ENCODE measurements at regions not wholly inside any gene's neighbourhood (a gene's known extent, or its start where the extent isn't known, plus 50 kb on each side); places are given as distances from the start of the nearest gene placed in this dataset.
A peak's percentile ranks its signal among the peaks of the same experiment; 100 is the strongest.

GRCh38 chr2:7951001-7951400, 730.9 kb upstream of the ID2 start:
- no peaks in the 10 kb centered on the region for H3K27me3 ChIP-seq
- no peak overlapping the region for H3K9ac ChIP-seq
- Mint-ChIP-seq H3K9me3 (no peaks in the 10 kb centered on the region), H3K4me1 (peaks cover 26% of the 10 kb centered on the region), H3K27ac (no peak overlapping the region), H3K36me3 (no peaks in the 10 kb centered on the region), H3K27me3 (ENCODE audit: insufficient read depth, low read depth) (peaks cover 5% of the 10 kb centered on the region), H3K4me3 (no peak overlapping the region)
- no peak for DNase-seq (ENCODE audit: low spot score)
- no peaks in the 10 kb centered on the region for H4K20me1 ChIP-seq (ENCODE audit: low read depth)
- TF ChIP-seq CTCF (IDR thresholded peaks at IDR 0.05) = no peak
- TF ChIP-seq EZH2phosphoT487 (IDR thresholded peaks at IDR 0.05) = no peak
- no peak for TF ChIP-seq EZH2 (IDR thresholded peaks at IDR 0.05)
- H3K27ac ChIP-seq = no peak overlapping the region
- H2AFZ ChIP-seq (replicated peaks) = no peak overlapping the region
- no peaks in the 10 kb centered on the region for H3F3A ChIP-seq (ENCODE audit: low read depth)
- H3K79me2 ChIP-seq (ENCODE audit: low read depth) = no peaks in the 10 kb centered on the region
- H3K4me3 ChIP-seq = no peak overlapping the region
- no peak overlapping the region for H3K4me2 ChIP-seq
- H3K9me3 ChIP-seq (ENCODE audit: low read depth) = no peaks in the 10 kb centered on the region
- H3K4me1 ChIP-seq = peaks cover 6% of the 10 kb centered on the region
- H3K36me3 ChIP-seq = no peaks in the 10 kb centered on the region

- H3K4me2 ChIP-seq = no peak overlapping the region
- no peaks in the 10 kb centered on the region for H3K79me2 ChIP-seq (ENCODE audit: low read depth)
- H3K36me3 ChIP-seq = no peaks in the 10 kb centered on the region
- Mint-ChIP-seq H3K36me3 (no peaks in the 10 kb centered on the region), H3K4me1 (peaks cover 30% of the 10 kb centered on the region), H3K4me3 (no peak overlapping the region), H3K27me3 (ENCODE audit: insufficient read depth, low read depth) (peaks cover 6% of the 10 kb centered on the region), H3K27ac (no peak overlapping the region), H3K9me3 (no peaks in the 10 kb centered on the region)
- DNase-seq (ENCODE audit: low spot score) = no peak
- no peaks in the 10 kb centered on the region for H3K9me3 ChIP-seq (ENCODE audit: low read depth)
- no peaks in the 10 kb centered on the region for H3F3A ChIP-seq (ENCODE audit: low read depth)
- no peaks in the 10 kb centered on the region for H3K27me3 ChIP-seq
- H3K27ac ChIP-seq = no peak overlapping the region
- peaks cover 6% of the 10 kb centered on the region for H3K4me1 ChIP-seq
- TF ChIP-seq CTCF (IDR thresholded peaks at IDR 0.05) = no peak
- TF ChIP-seq EZH2 (IDR thresholded peaks at IDR 0.05) = no peak
- no peak for TF ChIP-seq EZH2phosphoT487 (IDR thresholded peaks at IDR 0.05)
- H3K9ac ChIP-seq = no peak overlapping the region
- H2AFZ ChIP-seq (replicated peaks) = no peak overlapping the region
- no peaks in the 10 kb centered on the region for H4K20me1 ChIP-seq (ENCODE audit: low read depth)
- no peak overlapping the region for H3K4me3 ChIP-seq
Measured at GRCh38 chr2:7951490-7951889, 730.4 kb upstream of the ID2 start.

- Histone ChIP-seq H3K4me1 (peaks cover 6% of the 10 kb centered on the region), H3K79me2 (ENCODE audit: low read depth) (no peaks in the 10 kb centered on the region), H3K36me3 (no peaks in the 10 kb centered on the region), H3K4me3 (no peak overlapping the region), H3F3A (ENCODE audit: low read depth) (no peaks in the 10 kb centered on the region), H3K27me3 (no peaks in the 10 kb centered on the region), H3K9ac (no peak overlapping the region), H2AFZ (replicated peaks) (no peak overlapping the region), H3K9me3 (ENCODE audit: low read depth) (no peaks in the 10 kb centered on the region), H3K27ac (no peak overlapping the region), H4K20me1 (ENCODE audit: low read depth) (no peaks in the 10 kb centered on the region), H3K4me2 (no peak overlapping the region)
- Mint-ChIP-seq H3K9me3 (no peaks in the 10 kb centered on the region), H3K27me3 (ENCODE audit: insufficient read depth, low read depth) (peaks cover 6% of the 10 kb centered on the region), H3K4me3 (no peak overlapping the region), H3K4me1 (peaks cover 30% of the 10 kb centered on the region), H3K36me3 (no peaks in the 10 kb centered on the region), H3K27ac (peak overlapping the region; percentile 3)
- DNase-seq (ENCODE audit: low spot score) = no peak
- no peak for TF ChIP-seq EZH2 (IDR thresholded peaks at IDR 0.05)
- TF ChIP-seq EZH2phosphoT487 (IDR thresholded peaks at IDR 0.05) = no peak
- no peak for TF ChIP-seq CTCF (IDR thresholded peaks at IDR 0.05)
Measured at GRCh38 chr2:7952046-7952745, 729.7 kb upstream of the ID2 start.
